ENCODE measurements at regions not wholly inside any gene's neighbourhood (a gene's known extent, or its start where the extent isn't known, plus 50 kb on each side); places are given as distances from the start of the nearest gene placed in this dataset.
"Not testable (repeated sequence)": the region's sequence is repeated elsewhere in the genome, so short reads cannot be mapped to it uniquely, and the experiment has no call there.

DNA sequence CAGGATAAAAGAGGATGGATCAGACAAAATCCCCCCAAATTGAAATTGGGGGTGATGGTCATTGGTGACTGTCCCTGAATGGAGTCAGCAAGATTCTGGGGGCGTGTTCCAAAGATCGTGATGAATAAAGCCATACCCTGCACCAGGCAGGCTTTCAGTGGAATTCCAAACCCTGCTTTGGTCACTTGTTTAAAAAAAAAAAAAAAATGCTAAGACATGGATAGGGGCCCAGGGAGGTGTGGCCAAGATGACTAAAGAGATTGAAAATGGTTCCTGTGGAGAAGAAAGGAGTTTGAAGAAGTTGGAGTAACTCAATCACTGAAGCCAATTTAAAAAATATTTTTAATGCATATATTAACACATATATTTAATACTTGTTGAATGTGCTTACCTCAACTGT lies 161.4 kb upstream of the KCNG1 start:
- DNase-seq = no peak

DNA sequence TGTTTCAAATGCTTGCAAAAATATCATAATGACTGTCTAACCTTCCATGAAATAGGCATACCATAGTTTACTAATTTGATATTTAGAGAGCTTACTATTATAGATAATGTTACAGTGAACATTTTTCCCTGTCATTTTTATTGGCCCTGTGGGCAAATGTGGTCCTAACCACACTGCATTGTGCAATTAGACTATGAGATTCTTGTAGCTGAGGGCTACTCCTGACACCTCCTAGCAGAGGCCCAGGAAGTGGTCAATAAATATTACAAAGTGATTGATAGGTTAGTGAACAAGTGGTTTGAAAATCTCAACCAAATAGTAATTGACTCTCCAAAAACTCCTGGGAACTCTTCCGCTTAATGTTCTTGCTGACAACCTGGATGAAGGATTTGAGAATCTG lies 160.5 kb upstream of the KCNG1 start:
- no peak for DNase-seq

DNA sequence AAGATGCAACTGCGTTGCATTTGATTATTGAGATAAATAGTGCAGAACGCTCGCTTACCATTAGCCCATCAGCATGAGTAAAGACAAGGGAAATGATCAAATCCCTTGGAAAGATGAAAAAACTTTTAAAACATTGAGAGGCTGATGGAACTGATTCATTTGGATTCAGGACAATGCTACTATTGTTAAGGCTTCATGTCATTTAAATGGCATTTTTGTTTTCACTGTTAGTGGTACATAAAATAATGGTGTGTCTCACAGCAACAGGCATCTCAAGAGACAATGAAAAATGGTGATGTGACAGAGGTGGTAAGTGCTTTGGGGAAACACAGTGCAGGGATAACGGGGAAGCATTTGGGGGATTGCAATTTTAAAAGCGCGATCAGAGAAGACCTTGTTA lies 159.7 kb upstream of the KCNG1 start:
- DNase-seq = no peak

DNA sequence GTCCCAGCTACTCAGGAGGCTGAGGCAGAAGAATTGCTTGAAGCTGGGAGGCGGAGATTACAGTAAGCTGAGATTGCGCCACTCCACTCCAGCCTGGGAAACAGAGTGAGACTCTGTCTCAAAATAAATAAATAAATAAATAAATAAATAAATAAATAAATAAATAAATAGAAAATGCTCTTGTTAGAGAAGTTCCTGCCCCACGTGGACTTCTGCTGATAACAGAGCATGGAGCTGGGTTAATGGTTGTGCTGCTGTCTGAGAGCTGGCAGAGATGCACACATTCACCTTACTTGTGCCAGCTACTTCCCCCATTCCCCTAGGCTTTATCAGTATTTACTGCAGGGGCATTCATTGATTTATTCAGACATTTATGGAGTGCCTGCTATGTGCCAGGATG lies 155.2 kb upstream of the KCNG1 start:
- DNase-seq = no peak

DNA sequence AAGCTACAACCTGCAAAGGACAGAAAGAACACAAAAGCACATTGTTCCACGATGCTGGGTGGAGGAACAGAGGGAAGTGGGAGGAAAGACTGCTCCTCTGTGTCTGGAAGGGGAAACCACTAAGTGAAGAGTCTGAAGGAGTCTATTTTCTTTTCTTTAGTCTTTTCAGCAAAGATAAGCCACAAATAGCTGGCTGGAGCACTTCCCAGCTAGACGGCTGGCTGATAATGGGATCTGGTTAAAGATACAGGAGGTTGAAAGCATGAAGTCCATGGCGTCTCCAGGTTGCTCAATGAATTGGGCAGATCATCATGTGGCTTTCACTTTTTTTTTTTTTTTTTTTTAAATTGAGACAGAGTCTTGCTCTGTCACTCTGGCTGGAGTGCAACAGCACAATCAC lies 154.0 kb upstream of the KCNG1 start:
- no peak for DNase-seq

DNA sequence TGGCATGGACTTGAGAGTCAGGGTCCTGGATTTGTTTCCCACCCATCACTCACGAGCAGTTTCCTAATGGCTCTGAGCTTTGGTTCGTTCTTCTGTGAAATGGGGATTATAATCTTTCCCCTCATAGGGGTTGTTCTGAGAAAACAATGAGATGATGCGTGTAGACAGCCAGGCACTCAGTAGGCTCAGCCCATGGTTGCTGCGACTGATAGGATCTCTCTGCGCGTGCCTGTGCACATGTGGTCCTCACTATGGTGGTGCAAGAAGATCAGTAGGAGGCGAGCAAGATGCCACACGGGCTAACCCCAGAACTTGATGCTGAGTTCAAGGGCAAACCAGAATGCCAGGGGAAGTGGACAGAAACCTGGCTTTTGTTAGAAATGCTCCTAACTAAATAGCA lies 153.5 kb upstream of the KCNG1 start:
- DNase-seq = no peak

DNA sequence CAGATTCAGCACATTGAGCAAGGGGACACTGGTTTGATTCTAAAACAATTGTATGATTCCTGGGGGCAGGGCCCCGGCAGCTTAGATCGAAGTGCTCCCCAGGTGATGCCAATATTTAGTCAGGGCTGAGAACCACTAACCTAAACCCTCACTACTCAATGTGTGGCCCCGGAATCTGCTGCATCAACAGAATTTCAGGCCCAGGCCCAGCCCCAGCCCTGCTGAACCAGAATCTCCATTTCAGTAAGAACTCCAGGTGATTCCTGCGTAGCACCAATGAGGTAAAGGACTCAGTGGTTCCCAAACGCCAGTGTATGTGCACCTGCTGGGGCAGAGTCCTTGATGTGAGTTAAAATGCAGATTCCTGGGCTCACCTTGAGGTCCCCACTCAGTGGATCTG lies 152.8 kb upstream of the KCNG1 start:
- no peak for DNase-seq

DNA sequence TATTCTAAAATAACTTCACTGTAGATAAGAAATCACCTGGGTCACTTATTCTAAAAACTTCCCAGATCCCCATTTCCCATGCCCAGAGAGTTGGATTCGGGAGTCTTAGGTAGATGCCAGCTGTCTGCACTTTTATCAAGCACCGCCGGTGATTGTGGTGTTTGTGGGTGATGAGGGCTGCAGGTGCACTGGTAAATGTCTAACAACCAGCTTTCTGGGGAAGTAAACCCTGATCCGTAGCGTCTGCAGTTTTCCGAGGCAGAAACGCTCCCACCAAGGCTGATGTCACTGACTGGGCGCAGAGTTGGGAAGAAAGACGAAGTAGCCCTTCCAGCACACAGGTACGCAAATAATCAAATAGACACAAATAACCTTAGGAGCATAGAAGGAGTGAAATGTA lies 152.2 kb upstream of the KCNG1 start:
- no peak for DNase-seq

DNA sequence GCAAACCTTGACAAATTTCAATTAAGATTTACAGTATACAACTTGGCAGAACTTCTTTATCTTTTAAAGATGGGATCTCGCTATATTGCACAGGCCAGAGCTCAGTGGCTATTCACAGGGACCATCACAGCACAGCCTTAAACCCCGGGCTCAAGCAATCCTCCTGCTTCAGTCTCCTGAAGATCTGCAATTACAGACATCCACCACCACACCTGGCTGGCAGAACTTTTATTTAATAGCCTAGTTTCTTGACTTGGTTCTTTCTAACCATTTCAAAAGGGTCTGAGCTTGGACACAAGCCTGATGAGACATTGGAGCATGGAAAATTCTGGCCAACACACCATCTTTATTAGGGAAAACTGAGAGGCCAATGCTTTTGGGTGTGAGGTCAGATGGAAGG lies 151.6 kb upstream of the KCNG1 start:
- DNase-seq = no peak

DNA sequence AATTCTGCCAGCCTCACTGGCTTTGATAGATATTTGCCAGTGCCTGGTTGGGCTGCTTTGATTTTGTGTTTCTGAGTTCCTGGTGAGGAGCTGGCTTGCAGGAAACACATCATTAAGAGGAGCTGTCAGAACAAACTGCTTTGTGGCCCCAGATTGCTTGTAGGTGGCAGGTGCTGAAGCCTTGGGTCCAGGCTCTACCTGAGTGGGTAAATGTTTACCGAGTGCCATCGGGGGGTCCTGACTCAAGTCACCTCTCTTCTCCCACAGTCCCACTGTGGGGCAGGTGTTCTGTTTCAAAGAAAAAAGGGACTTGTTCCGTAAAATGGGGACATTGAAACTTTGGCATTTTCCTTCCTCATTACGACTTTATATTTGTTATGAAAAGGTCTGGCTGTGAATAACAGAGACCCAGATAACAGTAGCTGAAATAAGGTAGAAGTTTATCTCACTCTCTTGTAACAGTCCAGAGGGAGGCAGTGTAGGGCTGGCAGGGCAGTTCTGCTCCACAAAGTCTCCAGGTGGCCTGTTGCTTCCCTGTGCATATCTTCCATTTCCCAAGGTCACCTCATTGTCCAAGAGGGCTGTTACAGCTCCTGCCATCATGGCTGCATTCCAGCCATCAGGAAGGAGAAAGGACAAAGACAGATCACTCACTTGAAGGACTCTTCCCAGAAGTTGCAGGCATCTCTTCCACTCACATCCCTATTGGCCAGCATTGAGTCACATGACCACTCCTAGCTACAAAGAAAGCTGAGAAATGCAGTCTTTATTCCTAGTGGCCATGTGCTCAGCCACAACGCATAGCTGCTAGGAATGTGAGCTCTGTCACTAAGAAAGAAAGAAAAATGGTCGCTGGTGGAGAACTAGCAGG lies 149.9 kb upstream of the KCNG1 start:
- DNase-seq = no peak

DNA sequence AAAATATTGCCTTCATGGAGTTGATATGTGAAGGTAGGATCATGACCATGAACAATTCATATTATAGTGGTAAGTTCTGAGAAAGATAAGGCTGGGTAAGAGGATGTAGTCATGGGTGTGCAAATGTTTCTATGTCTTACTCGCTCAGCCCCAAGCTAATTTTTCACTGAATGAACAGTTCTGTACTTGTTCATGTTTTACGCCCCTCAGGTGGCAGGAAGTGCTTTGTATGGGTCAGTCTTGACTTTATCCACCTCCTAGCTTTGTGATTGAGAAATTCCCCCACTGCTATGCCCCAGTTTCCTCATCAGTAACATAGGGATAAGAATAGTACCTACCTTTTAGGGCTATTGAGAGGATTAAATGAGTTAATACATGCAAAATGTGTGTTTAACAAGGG lies 148.2 kb upstream of the KCNG1 start:
- no peak for DNase-seq

DNA sequence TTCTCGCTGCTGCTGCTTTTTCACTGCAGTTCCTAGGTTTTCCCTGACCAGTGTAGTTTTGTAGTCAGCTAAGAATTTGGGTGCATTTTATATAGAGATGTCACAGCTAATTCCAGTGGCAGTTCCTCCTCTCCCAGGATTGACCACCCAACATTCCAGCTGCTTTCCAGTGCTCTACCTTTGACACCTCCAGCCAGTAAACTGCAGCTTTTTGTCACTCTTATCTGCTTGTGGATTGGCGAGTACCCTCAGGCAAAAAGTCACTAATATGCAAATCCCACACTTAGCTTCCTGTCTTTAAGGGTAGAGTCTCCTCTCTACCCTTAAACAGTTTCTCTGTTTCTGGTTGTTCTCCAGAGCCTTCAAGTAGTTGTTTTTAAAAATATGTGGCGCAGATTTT lies 146.9 kb upstream of the KCNG1 start:
- no peak for DNase-seq

DNA sequence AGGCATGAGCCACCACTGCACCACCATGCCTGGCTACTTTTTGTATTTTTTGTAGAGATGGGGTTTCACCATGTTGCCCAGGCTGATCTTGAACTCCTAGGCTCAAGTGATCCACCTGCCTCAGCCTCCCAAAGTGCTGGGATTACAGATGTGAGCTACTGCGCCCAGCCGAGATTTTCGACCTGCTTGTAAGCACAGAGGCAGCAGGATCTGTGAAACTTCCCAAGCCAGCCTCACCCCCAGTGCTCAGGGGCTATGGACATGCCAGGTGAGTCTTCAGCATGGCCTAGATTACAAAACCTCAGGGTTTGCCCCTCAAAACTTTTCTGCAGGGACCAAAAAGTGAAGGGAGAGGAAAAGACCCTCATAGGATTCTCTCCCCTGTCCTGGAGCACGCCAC lies 145.0 kb upstream of the KCNG1 start:
- not testable (repeated sequence) for DNase-seq

DNA sequence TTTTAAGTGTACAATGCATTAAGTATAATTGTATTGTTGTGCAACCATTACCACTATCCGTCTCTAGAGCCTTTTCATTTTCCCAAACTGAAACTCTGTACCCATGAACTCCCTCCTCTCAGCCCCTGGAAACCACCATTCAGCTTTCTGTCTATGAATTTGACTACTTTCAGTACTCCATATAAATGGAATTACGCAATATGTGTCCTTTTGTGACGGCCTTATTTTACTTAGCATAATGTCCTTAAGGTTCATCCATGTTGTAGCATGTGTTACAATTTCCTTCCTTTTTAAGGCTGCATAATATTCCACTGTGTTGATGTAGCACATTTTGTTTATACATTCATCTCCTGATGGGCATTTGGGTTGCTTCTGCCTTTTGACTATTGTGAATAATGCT lies 143.6 kb upstream of the KCNG1 start:
- no peak for DNase-seq

DNA sequence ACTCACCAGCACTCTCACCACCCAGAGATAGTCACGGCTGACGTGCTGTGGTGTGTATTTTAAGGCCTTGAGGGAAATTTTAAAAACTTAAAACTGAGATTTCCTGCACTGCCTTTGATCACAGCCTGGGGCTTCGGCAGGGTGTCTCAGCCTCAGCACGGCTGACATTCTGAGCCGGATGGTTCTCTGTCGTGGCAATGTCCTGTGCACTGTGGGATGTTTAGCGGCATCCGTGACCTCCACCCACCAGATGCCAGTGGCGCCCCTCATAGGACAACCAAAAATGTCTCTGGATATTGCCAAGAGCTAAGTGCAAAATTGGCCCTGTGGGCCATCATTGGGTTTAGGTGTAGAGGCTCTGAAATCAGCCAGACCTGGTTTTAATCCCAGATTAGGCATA lies 142.2 kb upstream of the KCNG1 start:
- no peak for DNase-seq

DNA sequence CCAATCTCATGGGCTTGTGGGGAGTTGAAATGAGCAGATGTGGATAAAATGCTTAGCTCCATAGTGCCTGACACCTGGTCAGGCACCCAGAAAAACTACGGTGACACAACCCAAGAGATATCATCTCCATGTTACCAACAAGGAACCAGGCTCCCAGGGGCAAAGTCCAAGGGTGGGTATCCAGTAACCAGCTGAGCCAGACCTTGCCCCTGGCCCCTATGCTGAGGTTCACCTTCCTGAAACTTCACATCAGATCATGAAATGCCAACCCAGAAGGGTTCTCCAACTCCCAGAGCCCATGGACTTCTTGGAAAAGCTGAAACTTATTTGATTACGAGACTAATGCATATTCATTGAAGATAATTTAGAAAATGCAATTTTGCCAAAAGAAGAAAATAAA lies 141.8 kb upstream of the KCNG1 start:
- no peak for DNase-seq

DNA sequence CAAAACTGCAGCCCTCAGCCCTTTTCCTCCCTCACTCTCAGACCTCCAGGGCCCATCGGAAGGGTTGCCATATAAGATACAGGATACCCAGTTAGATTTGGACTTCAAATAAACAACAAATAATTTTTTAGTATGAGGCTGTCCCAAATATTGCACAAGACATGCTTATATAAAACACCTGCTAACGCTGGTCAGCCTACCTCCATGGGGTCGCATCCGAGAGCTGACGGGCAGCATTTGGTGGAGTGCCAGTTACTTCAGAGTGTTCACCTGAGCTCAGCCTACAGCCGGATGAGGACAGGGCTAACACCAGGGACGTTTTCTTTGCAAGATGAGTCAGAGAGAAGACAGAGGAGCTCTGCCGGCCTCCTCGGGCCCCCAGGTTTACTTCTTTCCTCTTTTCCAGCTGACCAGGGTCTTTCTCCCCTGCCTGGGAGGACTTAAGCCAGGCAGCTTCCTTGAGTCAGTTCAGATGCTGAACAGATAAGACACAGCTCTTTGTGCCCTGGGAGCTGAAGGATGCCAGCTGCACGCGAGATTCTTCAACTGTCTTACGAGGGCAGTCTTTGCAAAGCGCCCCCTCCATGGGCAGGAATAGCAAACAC lies 141.2 kb upstream of the KCNG1 start:
- DNase-seq = no peak

DNA sequence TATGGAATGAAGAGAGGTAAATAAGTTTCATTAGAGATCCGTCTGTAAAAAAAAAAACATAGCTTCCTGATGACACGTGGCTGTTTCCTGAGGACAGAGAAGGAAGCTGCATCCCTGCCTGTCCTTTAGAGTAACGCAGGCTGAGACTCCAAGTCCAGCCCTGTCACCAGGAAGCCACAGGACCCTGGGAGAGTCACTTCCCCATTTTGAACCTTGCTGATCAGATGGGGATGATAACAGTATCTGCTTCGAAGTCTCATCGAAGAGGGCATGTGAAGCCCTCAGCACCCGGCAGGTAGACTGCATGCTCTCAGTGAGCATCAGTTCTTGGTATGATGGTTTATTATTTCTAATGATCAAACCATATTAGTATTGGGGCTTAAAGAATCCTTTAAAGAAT lies 139.1 kb upstream of the KCNG1 start:
- DNase-seq = no peak

DNA sequence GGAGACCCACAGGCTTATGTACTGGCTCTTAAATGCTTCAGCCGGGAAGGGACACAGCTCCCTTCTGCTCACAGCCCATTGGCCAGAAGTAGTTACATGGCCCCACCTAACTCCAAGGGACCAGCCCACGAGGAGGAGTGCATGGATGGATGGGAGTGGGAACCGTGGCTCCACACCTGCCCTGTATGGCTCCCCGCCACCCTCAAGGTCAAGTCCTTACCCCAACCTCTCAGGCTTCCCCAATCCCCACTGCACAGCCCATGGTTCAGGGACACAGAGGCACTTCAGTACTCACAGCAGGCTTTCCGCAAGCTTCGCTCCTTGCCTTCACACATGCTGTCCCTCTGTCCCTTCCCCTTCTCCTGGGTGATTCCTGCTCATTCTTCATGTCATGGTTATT lies 137.9 kb upstream of the KCNG1 start:
- no peak for DNase-seq

DNA sequence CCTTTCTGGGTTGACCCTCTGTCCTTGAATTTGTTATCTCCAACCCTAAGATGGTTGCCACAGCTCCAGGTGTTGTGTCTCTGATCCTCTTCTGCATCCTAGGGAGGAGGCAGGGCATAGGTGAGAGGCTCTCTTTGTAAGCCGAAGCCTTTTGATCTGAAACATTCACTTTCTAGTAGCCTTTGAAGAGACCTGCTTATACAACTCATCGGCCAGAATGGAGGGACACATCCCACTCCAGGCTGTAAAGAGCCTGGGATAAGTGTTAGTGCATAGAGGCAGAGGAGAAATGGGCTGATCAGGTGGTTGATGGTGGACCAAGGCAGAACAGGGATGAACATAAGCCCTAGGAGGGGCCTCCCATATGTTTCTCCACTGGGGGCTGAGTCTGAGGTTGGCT lies 137.1 kb upstream of the KCNG1 start:
- DNase-seq = no peak

DNA sequence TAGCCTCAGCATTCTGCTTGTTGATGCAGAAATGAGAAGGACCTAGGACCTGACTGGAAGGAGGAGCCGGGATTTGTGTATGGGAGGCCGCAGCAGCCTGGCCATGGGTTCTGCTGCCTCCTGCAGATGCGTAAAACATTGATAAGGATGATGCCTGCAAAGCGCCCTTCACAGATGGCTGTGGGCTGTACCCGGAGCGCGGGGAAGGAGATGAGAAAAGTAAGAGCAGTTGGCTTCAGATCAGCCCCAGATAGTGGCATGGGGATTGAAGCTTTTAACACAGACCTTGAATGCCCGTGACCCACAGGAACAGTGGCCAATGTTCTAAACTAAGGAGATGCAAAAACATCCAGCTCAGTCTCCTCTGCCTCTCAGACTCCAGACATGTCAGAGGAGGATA lies 136.4 kb upstream of the KCNG1 start:
- DNase-seq = no peak

DNA sequence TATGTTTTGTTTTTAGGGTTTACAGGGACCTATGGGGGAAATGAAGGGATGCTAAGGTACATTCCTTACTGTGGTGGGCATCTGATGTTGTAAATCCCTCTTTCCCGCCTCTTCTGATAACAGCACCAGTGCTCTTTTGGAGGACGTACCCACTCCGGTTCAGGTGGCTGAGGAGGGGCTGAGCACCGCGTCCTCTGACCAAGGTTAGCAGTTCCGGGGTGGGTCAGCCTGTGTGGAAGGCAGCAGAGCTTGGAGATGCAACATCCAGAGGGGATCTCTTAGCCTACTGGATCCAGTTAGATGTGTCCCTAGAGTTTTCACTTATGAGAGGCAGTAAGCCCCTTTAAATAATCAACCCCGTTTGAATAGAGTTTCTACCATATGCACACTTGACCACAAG lies 135.3 kb upstream of the KCNG1 start:
- DNase-seq = no peak

DNA sequence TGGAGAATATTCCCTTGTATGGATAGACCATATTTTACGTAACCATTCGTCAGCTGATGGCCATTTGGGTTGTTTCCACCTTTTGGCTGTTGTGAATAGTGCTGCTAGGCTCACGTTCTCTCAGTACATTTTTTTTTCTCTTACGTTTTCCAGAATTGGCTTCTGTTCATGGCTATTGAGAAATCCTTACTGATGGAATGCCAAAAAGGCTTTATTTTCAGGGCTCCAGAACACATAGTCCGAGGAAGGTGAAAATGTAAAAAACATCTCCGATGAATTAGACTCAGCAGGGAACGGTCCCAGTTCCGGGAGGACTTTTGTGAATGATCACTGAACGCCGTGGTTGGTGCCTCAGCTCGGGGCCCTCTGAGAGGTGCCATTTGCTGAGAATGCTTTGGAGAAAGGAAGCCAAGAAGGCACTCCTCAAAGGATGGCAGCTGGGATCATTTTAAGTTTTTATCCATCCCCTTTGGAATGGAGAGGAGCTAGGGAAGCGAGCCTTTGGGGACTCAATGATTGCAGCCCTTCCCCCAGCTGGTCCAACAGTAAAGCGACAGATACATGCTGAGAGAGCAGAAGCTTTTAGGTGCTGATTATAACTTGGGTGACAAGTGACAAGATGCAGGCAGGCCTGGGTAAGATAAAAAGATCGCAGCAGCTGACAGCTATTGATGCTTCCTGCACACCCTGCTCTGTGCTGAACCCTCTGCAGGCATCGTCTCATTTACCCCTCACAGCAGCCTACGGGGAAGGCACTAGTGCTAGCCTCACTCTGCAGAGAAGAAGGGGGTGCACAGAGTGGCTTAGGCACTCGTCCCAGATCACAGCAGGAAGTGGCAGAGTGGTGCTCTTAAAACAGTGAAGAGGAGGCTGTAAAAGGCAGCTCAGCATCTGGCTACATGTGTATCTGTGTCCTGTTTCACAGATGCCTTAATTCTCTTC lies 133.4 kb upstream of the KCNG1 start:
- DNase-seq = no peak

All from RPMI8226 (cell line).